Gastroesophageal sphincter (tissue), 3 donors: ENCODE measurements at regions not wholly inside any gene's neighbourhood (a gene's known extent, or its start where the extent isn't known, plus 50 kb on each side); places are given as distances from the start of the nearest gene placed in this dataset.

Experiments used
- CTCF ChIP-seq, 4 experiments: fragments of 200-600 bp in 2 of 4; fragments of 450-650 bp in 2 of 4; sonication (generic) in 1 of 4; IDR thresholded peaks; one replicate each; pipeline ENCODE4 v1.5.1; 2017 to 2019; ENCODE audit warnings: antibody characterized with exemption in 4 of 4, mild to moderate bottlenecking in 2 of 4, moderate library complexity in 2 of 4
- EP300 ChIP-seq: sonication (generic); formaldehyde crosslinking; IDR thresholded peaks from one replicate; pipeline ENCODE4 v1.6.1; 2017; ENCODE audit warnings: antibody characterized with exemption, mild to moderate bottlenecking
- POLR2A ChIP-seq, 2 donors: fragments of 450-650 bp; IDR thresholded peaks; one replicate each; pipeline ENCODE4 v1.6.1; 2017; ENCODE audit warnings: antibody characterized with exemption in 2 of 2, mild to moderate bottlenecking in 2 of 2, moderate library complexity in 1 of 2
- POLR2AphosphoS5 ChIP-seq: sonication (generic); formaldehyde crosslinking; IDR thresholded peaks from one replicate; pipeline ENCODE4 v1.6.1; 2017; ENCODE audit warnings: antibody characterized with exemption

GRCh38 chr3:194971965-194972364 lies 286.3 kb downstream of the FAM43A start:
- TF ChIP-seq CTCF (IDR thresholded peaks at IDR 0.05) = no peak
- TF ChIP-seq POLR2A (IDR thresholded peaks at IDR 0.05) = no peak
- no peak for TF ChIP-seq POLR2AphosphoS5
- no peak for TF ChIP-seq EP300
